ENCODE measurements at regions not wholly inside any gene's neighbourhood (a gene's known extent, or its start where the extent isn't known, plus 50 kb on each side); places are given as distances from the start of the nearest gene placed in this dataset.
"Not testable (repeated sequence)": the region's sequence is repeated elsewhere in the genome, so short reads cannot be mapped to it uniquely, and the experiment has no call there.

DNA sequence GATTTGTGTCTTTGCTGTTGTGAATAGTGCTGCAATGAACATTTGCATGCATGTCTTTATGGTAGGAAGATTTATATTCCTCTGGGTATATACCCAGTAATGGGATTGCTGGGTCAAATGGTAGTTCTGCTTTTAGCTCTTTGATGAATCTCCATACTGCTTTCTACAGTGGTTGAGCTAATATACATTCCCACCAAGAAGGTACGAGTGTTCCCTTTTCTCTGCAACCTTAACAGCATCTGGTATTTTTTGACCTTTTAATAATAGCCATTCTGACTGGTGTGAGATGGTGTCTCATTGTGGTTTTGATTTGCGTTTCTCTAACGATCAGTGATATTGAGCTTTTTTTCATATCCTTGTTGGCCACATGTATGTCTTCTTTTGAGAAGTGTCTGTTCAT lies 71.3 kb downstream of the PALS2 start:
- TF ChIP-seq, protein P1, sequence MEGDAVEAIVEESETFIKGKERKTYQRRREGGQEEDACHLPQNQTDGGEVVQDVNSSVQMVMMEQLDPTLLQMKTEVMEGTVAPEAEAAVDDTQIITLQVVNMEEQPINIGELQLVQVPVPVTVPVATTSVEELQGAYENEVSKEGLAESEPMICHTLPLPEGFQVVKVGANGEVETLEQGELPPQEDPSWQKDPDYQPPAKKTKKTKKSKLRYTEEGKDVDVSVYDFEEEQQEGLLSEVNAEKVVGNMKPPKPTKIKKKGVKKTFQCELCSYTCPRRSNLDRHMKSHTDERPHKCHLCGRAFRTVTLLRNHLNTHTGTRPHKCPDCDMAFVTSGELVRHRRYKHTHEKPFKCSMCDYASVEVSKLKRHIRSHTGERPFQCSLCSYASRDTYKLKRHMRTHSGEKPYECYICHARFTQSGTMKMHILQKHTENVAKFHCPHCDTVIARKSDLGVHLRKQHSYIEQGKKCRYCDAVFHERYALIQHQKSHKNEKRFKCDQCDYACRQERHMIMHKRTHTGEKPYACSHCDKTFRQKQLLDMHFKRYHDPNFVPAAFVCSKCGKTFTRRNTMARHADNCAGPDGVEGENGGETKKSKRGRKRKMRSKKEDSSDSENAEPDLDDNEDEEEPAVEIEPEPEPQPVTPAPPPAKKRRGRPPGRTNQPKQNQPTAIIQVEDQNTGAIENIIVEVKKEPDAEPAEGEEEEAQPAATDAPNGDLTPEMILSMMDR (IDR thresholded peaks at IDR 0.05; ENCODE audit: poor library complexity): not testable (repeated sequence)
- TF ChIP-seq EZH2 (IDR thresholded peaks at IDR 0.05; ENCODE audit: borderline replicate concordance); EZH2phosphoT487 (IDR thresholded peaks at IDR 0.05; ENCODE audit: low read depth, severe bottlenecking, unreplicated experiment): not testable (repeated sequence)

Data from hepatocyte (in vitro differentiated cells).